Calu3 (cell line): ENCODE measurements at regions not wholly inside any gene's neighbourhood (a gene's known extent, or its start where the extent isn't known, plus 50 kb on each side); places are given as distances from the start of the nearest gene placed in this dataset.

Experiments
- BruUV-seq: library from RNA; stranded (reverse); fragments of 400-500 nt; replicated peaks from 2 replicates; lab custom pipeline; 2021; lab: Mats Ljungman, UMichigan
- CTCF ChIA-PET: fragments of 300-600 bp; sonication (Branson Sonifier 250); formaldehyde crosslinking; loops from one replicate; lab custom pipeline; 2022; ENCODE audit warnings: antibody characterized with exemption; lab: Charles Lee
- DNase-seq: peaks from one replicate; pipeline ENCODE4 v3.0.0; 2022
- H3K27ac Mint-ChIP-seq: one replicate; pipeline ENCODE4 v1.8.0; 2022; ENCODE audit warnings: mixed read lengths; ENCODE audit not compliant: unreplicated experiment
- H3K27me3 Mint-ChIP-seq: one replicate; pipeline ENCODE4 v1.8.0; 2022; ENCODE audit warnings: mixed read lengths; ENCODE audit not compliant: unreplicated experiment
- H3K36me3 Mint-ChIP-seq: one replicate; pipeline ENCODE4 v1.8.0; 2022; ENCODE audit warnings: mild to moderate bottlenecking, moderate library complexity, mixed read lengths; ENCODE audit not compliant: insufficient read depth, unreplicated experiment
- H3K4me1 Mint-ChIP-seq: one replicate; pipeline ENCODE4 v1.8.0; 2022; ENCODE audit warnings: mild to moderate bottlenecking, low read depth, mixed read lengths; ENCODE audit not compliant: unreplicated experiment
- H3K4me3 Mint-ChIP-seq: one replicate; pipeline ENCODE4 v1.8.0; 2022; ENCODE audit warnings: mild to moderate bottlenecking, low read depth, moderate library complexity, mixed read lengths; ENCODE audit not compliant: unreplicated experiment
- H3K9me3 Mint-ChIP-seq: one replicate; pipeline ENCODE4 v1.8.0; 2022; ENCODE audit warnings: low read depth, mixed read lengths; ENCODE audit not compliant: unreplicated experiment
- CTCF ChIP-seq: fragments of 200-600 bp; IDR thresholded peaks from one replicate; pipeline ENCODE4 v1.8.0; 2022; ENCODE audit warnings: antibody characterized with exemption; ENCODE audit not compliant: unreplicated experiment
- intact Hi-C: fragments of 100-400 bp; cut with micrococcal nuclease; formaldehyde crosslinking; loops from one replicate; pipeline ENCODE4 v1.10.0; 2022; ENCODE audit not compliant: unreplicated experiment

- Mint-ChIP-seq H3K4me1 (no peaks in the 10 kb centered on the region), H3K27me3 (no peaks in the 10 kb centered on the region), H3K36me3 (no peaks in the 10 kb centered on the region), H3K4me3 (no peak overlapping the region), H3K27ac (no peak overlapping the region), H3K9me3 (peaks cover 25% of the 10 kb centered on the region)
- intact Hi-C loops: no loop called here
- TF ChIP-seq CTCF: no peak
- BruUV-seq: no TSS peak
- DNase-seq: no peak
- CTCF ChIA-PET: no interaction called here
Observed at GRCh38 chr10:1989090-1989489, 251.8 kb upstream of the ADARB2 start.

- Mint-ChIP-seq H3K36me3 (no peaks in the 10 kb centered on the region), H3K27me3 (no peaks in the 10 kb centered on the region), H3K4me3 (no peak overlapping the region), H3K27ac (no peak overlapping the region), H3K4me1 (no peaks in the 10 kb centered on the region), H3K9me3 (peaks cover 15% of the 10 kb centered on the region)
- CTCF ChIA-PET: no interaction called here
- DNase-seq: no peak
- TF ChIP-seq CTCF: no peak
- BruUV-seq: no TSS peak
- intact Hi-C loops: no loop called here
Observed at GRCh38 chr10:1981976-1982375, 244.7 kb upstream of the ADARB2 start.

GRCh38 chr10:1980459-1980858 is 243.1 kb upstream of the ADARB2 start:
- no peak overlapping the region for H3K4me3 Mint-ChIP-seq
- H3K36me3 Mint-ChIP-seq: no peaks in the 10 kb centered on the region
- TF ChIP-seq CTCF: no peak
- H3K9me3 Mint-ChIP-seq: peaks cover 14% of the 10 kb centered on the region
- H3K27ac Mint-ChIP-seq: no peak overlapping the region
- CTCF ChIA-PET: no interaction called here
- no peaks in the 10 kb centered on the region for H3K27me3 Mint-ChIP-seq
- no peak for DNase-seq
- H3K4me1 Mint-ChIP-seq: no peaks in the 10 kb centered on the region
- intact Hi-C loops: no loop called here
- no TSS peak for BruUV-seq

- Mint-ChIP-seq H3K4me1 (no peaks in the 10 kb centered on the region), H3K27ac (no peak overlapping the region), H3K36me3 (no peaks in the 10 kb centered on the region), H3K9me3 (peaks cover 12% of the 10 kb centered on the region), H3K27me3 (no peaks in the 10 kb centered on the region), H3K4me3 (no peak overlapping the region)
- TF ChIP-seq CTCF: no peak
- BruUV-seq: no TSS peak
- DNase-seq: no peak
- CTCF ChIA-PET: no interaction called here
- intact Hi-C loops: no loop called here
Observed at GRCh38 chr10:1978584-1978983, 241.3 kb upstream of the ADARB2 start.

- Mint-ChIP-seq H3K4me1 (no peaks in the 10 kb centered on the region), H3K27me3 (no peaks in the 10 kb centered on the region), H3K36me3 (no peaks in the 10 kb centered on the region), H3K27ac (no peak overlapping the region), H3K4me3 (no peak overlapping the region), H3K9me3 (peaks cover 12% of the 10 kb centered on the region)
- BruUV-seq: no TSS peak
- no peak for TF ChIP-seq CTCF
- DNase-seq: no peak
- CTCF ChIA-PET: no interaction called here
- intact Hi-C loops: no loop called here
Observed at GRCh38 chr10:1977461-1977860, 240.1 kb upstream of the ADARB2 start.
